ENCODE measurements at regions not wholly inside any gene's neighbourhood (a gene's known extent, or its start where the extent isn't known, plus 50 kb on each side); places are given as distances from the start of the nearest gene placed in this dataset.
A peak's percentile ranks its signal among the peaks of the same experiment; 100 is the strongest.
"Not testable (repeated sequence)": the region's sequence is repeated elsewhere in the genome, so short reads cannot be mapped to it uniquely, and the experiment has no call there.

GRCh38 chr10:34957531-34957930 lies 132.6 kb downstream of the CUL2 start:
- no peak overlapping the region for H3K27ac ChIP-seq
- H3K4me3 ChIP-seq: no peak overlapping the region
- H3K27me3 ChIP-seq: no peaks in the 10 kb centered on the region
- H3K36me3 ChIP-seq: no peaks in the 10 kb centered on the region
- no peaks in the 10 kb centered on the region for H3K9me3 ChIP-seq
- intact Hi-C loops (cut with DNase I): no loop called here
- ATAC-seq (no peak), DNase-seq (no peak)
- no peaks in the 10 kb centered on the region for H3K4me1 ChIP-seq
- TF ChIP-seq CTCF (IDR thresholded peaks at IDR 0.05): no peak

- TF ChIP-seq CTCF (IDR thresholded peaks at IDR 0.05): no peak
- H3K27ac ChIP-seq: no peak overlapping the region
- no peak overlapping the region for H3K4me3 ChIP-seq
- no peaks in the 10 kb centered on the region for H3K27me3 ChIP-seq
- DNase-seq (no peak), ATAC-seq (no peak)
- H3K36me3 ChIP-seq: no peaks in the 10 kb centered on the region
- H3K9me3 ChIP-seq: no peaks in the 10 kb centered on the region
- H3K4me1 ChIP-seq: no peaks in the 10 kb centered on the region
- intact Hi-C loops (cut with DNase I): no loop called here
Measured at GRCh38 chr10:34956756-34957155, 133.4 kb downstream of the CUL2 start.

GRCh38 chr10:34955391-34955790 lies 134.8 kb downstream of the CUL2 start:
- intact Hi-C loops (cut with DNase I): no loop called here
- ATAC-seq (peak; percentile 74), DNase-seq (peak in 1 of 4 donors; percentile 41)
- no peaks in the 10 kb centered on the region for H3K27me3 ChIP-seq
- no peak for TF ChIP-seq CTCF (IDR thresholded peaks at IDR 0.05)
- H3K4me1 ChIP-seq: no peaks in the 10 kb centered on the region
- H3K4me3 ChIP-seq: no peak overlapping the region
- H3K27ac ChIP-seq: peak overlapping the region in 1 of 2 donors; percentile 51
- H3K9me3 ChIP-seq: no peaks in the 10 kb centered on the region
- no peaks in the 10 kb centered on the region for H3K36me3 ChIP-seq

GRCh38 chr10:34954142-34954541 lies 136.0 kb downstream of the CUL2 start:
- Histone ChIP-seq H3K27me3 (no peaks in the 10 kb centered on the region), H3K4me1 (no peaks in the 10 kb centered on the region), H3K9me3 (no peaks in the 10 kb centered on the region), H3K4me3 (no peak overlapping the region), H3K36me3 (no peaks in the 10 kb centered on the region), H3K27ac (no peak overlapping the region)
- intact Hi-C loops (cut with DNase I): no loop called here
- ATAC-seq (peak; percentile 82), DNase-seq (peak; percentile 63 to 91 (median 86))
- no peak for TF ChIP-seq CTCF (IDR thresholded peaks at IDR 0.05)

- H3K27ac ChIP-seq; H3K9me3 ChIP-seq; ATAC-seq; H3K36me3 ChIP-seq; H3K4me3 ChIP-seq; intact Hi-C loops (cut with DNase I); H3K4me1 ChIP-seq; H3K27me3 ChIP-seq: not testable (repeated sequence)
- peak in 1 of 4 donors; percentile 8 for DNase-seq
Measured at GRCh38 chr10:34951263-34951887, 136.3 kb upstream of the PARD3 start.

- H3K36me3 ChIP-seq; H3K9me3 ChIP-seq; intact Hi-C loops (cut with DNase I); DNase-seq; H3K27me3 ChIP-seq; ATAC-seq; H3K4me3 ChIP-seq; H3K27ac ChIP-seq; H3K4me1 ChIP-seq: not testable (repeated sequence)
Measured at GRCh38 chr10:34945951-34946522, 130.9 kb upstream of the PARD3 start.
